ENCODE measurements at regions not wholly inside any gene's neighbourhood (a gene's known extent, or its start where the extent isn't known, plus 50 kb on each side); places are given as distances from the start of the nearest gene placed in this dataset.
A peak's percentile ranks its signal among the peaks of the same experiment; 100 is the strongest.
"Not testable (repeated sequence)": the region's sequence is repeated elsewhere in the genome, so short reads cannot be mapped to it uniquely, and the experiment has no call there.

GRCh38 chr22:49691256-49691655 is 136.4 kb downstream of the BRD1 start:
- DNase-seq (no peak), ATAC-seq (replicated peaks) (no peak)
- no peak overlapping the region for H3K27ac Mint-ChIP-seq
- H3K4me3 Mint-ChIP-seq, result no peak overlapping the region
- peaks cover 0 to 2% of the 10 kb centered on the region in 2 donors for H3K4me1 Mint-ChIP-seq
- H3K9me3 Mint-ChIP-seq, result peaks cover 0 to 1% of the 10 kb centered on the region in 2 donors
- no peaks in the 10 kb centered on the region for H3K36me3 Mint-ChIP-seq
- peaks cover 42 to 47% of the 10 kb centered on the region in 2 donors for H3K27me3 Mint-ChIP-seq

GRCh38 chr22:49690454-49690853 is 137.2 kb downstream of the BRD1 start:
- Mint-ChIP-seq H3K9me3 (no peaks in the 10 kb centered on the region), H3K27ac (peak overlapping the region; percentile 42), H3K27me3 (peaks cover 42 to 50% of the 10 kb centered on the region in 2 donors)

GRCh38 chr22:49689858-49690257 is 137.8 kb downstream of the BRD1 start:
- ATAC-seq (replicated peaks), result no peak
- Mint-ChIP-seq H3K4me3 (no peak overlapping the region), H3K4me1 (peaks cover 0 to 2% of the 10 kb centered on the region in 2 donors), H3K27me3 (peaks cover 42 to 56% of the 10 kb centered on the region in 2 donors), H3K27ac (no peak overlapping the region), H3K9me3 (no peaks in the 10 kb centered on the region), H3K36me3 (no peaks in the 10 kb centered on the region)
- no peak for DNase-seq

More at GRCh38 chr22:49690454-49690853, 137.2 kb downstream of the BRD1 start:
- no peaks in the 10 kb centered on the region for H3K36me3 Mint-ChIP-seq
- H3K4me3 Mint-ChIP-seq, result no peak overlapping the region
- H3K4me1 Mint-ChIP-seq, result peaks cover 0 to 2% of the 10 kb centered on the region in 2 donors
- ATAC-seq (replicated peaks) (no peak), DNase-seq (no peak)

GRCh38 chr22:49689255-49689770 is 138.4 kb downstream of the BRD1 start:
- Mint-ChIP-seq H3K9me3 (no peaks in the 10 kb centered on the region), H3K4me3 (no peak overlapping the region), H3K36me3 (no peaks in the 10 kb centered on the region), H3K27ac (no peak overlapping the region), H3K27me3 (peaks cover 42 to 62% of the 10 kb centered on the region in 2 donors), H3K4me1 (peaks cover 0 to 2% of the 10 kb centered on the region in 2 donors)
- ATAC-seq (replicated peaks) (no peak), DNase-seq (no peak)

GRCh38 chr22:49688516-49689254 is 139.0 kb downstream of the BRD1 start:
- Mint-ChIP-seq H3K4me1 (peaks cover 0 to 2% of the 10 kb centered on the region in 2 donors), H3K27me3 (peaks cover 42 to 63% of the 10 kb centered on the region in 2 donors), H3K9me3 (no peaks in the 10 kb centered on the region), H3K36me3 (no peaks in the 10 kb centered on the region), H3K4me3 (no peak overlapping the region), H3K27ac (no peak overlapping the region)
- no peak for DNase-seq
- ATAC-seq (replicated peaks), result no peak

- Mint-ChIP-seq H3K27me3 (peaks cover 37 to 62% of the 10 kb centered on the region in 2 donors), H3K9me3 (no peaks in the 10 kb centered on the region), H3K4me3 (no peak overlapping the region), H3K4me1 (peaks cover 0 to 2% of the 10 kb centered on the region in 2 donors), H3K27ac (no peak overlapping the region), H3K36me3 (no peaks in the 10 kb centered on the region)
- DNase-seq (no peak), ATAC-seq (replicated peaks) (no peak)
Measured at GRCh38 chr22:49687786-49688515, 139.7 kb downstream of the BRD1 start.

- no peaks in the 10 kb centered on the region for H3K9me3 Mint-ChIP-seq
- H3K27me3 Mint-ChIP-seq, result peaks cover 35 to 60% of the 10 kb centered on the region in 2 donors
- no peaks in the 10 kb centered on the region for H3K36me3 Mint-ChIP-seq
- H3K4me1 Mint-ChIP-seq, result peaks cover 0 to 2% of the 10 kb centered on the region in 2 donors
- ATAC-seq (replicated peaks) (no peak), DNase-seq (no peak)
- H3K27ac Mint-ChIP-seq, result no peak overlapping the region
- H3K4me3 Mint-ChIP-seq, result no peak overlapping the region
Measured at GRCh38 chr22:49687333-49687732, 140.3 kb downstream of the BRD1 start.

GRCh38 chr22:49686495-49687219 is 141.0 kb downstream of the BRD1 start:
- no peak overlapping the region for H3K27ac Mint-ChIP-seq
- no peak for DNase-seq
- peaks cover 28 to 57% of the 10 kb centered on the region in 2 donors for H3K27me3 Mint-ChIP-seq
- no peaks in the 10 kb centered on the region for H3K36me3 Mint-ChIP-seq
- no peak for ATAC-seq (replicated peaks)
- peaks cover 0 to 2% of the 10 kb centered on the region in 2 donors for H3K4me1 Mint-ChIP-seq
- no peaks in the 10 kb centered on the region for H3K9me3 Mint-ChIP-seq
- no peak overlapping the region for H3K4me3 Mint-ChIP-seq

- no peak overlapping the region for H3K27ac Mint-ChIP-seq
- ATAC-seq (replicated peaks), result no peak
- peaks cover 0 to 2% of the 10 kb centered on the region in 2 donors for H3K4me1 Mint-ChIP-seq
- H3K36me3 Mint-ChIP-seq, result no peaks in the 10 kb centered on the region
- H3K4me3 Mint-ChIP-seq, result no peak overlapping the region
- no peak for DNase-seq
- H3K27me3 Mint-ChIP-seq, result peaks cover 24 to 48% of the 10 kb centered on the region in 2 donors
- no peaks in the 10 kb centered on the region for H3K9me3 Mint-ChIP-seq
Measured at GRCh38 chr22:49685686-49686085, 142.0 kb downstream of the BRD1 start.

GRCh38 chr22:49685116-49685515 is 142.6 kb downstream of the BRD1 start:
- no peak for ATAC-seq (replicated peaks)
- H3K27me3 Mint-ChIP-seq, result peaks cover 19 to 43% of the 10 kb centered on the region in 2 donors
- H3K4me1 Mint-ChIP-seq, result no peaks in the 10 kb centered on the region
- no peaks in the 10 kb centered on the region for H3K9me3 Mint-ChIP-seq
- no peak overlapping the region for H3K27ac Mint-ChIP-seq
- H3K4me3 Mint-ChIP-seq, result no peak overlapping the region
- no peak for DNase-seq
- H3K36me3 Mint-ChIP-seq, result no peaks in the 10 kb centered on the region

- ATAC-seq (replicated peaks) (no peak), DNase-seq (no peak)
- H3K27me3 Mint-ChIP-seq, result peaks cover 15 to 40% of the 10 kb centered on the region in 2 donors
- no peak overlapping the region for H3K4me3 Mint-ChIP-seq
- H3K9me3 Mint-ChIP-seq, result no peaks in the 10 kb centered on the region
- no peaks in the 10 kb centered on the region for H3K36me3 Mint-ChIP-seq
- H3K4me1 Mint-ChIP-seq, result peaks cover 0 to 6% of the 10 kb centered on the region in 2 donors
- H3K27ac Mint-ChIP-seq, result no peak overlapping the region
Measured at GRCh38 chr22:49683032-49683431, 144.6 kb downstream of the BRD1 start.

- H3K27ac Mint-ChIP-seq; H3K36me3 Mint-ChIP-seq; H3K9me3 Mint-ChIP-seq; H3K4me3 Mint-ChIP-seq; H3K4me1 Mint-ChIP-seq; ATAC-seq (replicated peaks); DNase-seq: not testable (repeated sequence)
- peaks cover 14 to 49% of the 10 kb centered on the region in 2 donors for H3K27me3 Mint-ChIP-seq
Measured at GRCh38 chr22:49680819-49681218, 146.9 kb downstream of the BRD1 start.

GRCh38 chr22:49678842-49679170 is 148.9 kb downstream of the BRD1 start:
- Mint-ChIP-seq H3K27me3 (peaks cover 23 to 50% of the 10 kb centered on the region in 2 donors), H3K9me3 (no peaks in the 10 kb centered on the region), H3K4me1 (peaks cover 0 to 6% of the 10 kb centered on the region in 2 donors), H3K4me3 (no peak overlapping the region), H3K27ac (no peak overlapping the region), H3K36me3 (no peaks in the 10 kb centered on the region)
- ATAC-seq (replicated peaks) (no peak), DNase-seq (no peak)

GRCh38 chr22:49678137-49678841 is 149.4 kb downstream of the BRD1 start:
- peaks cover 23 to 52% of the 10 kb centered on the region in 2 donors for H3K27me3 Mint-ChIP-seq

More at GRCh38 chr22:49678137-49678841, 149.4 kb downstream of the BRD1 start:
- H3K27ac Mint-ChIP-seq, result no peak overlapping the region
- no peak for DNase-seq
- H3K4me3 Mint-ChIP-seq, result no peak overlapping the region
- no peak for ATAC-seq (replicated peaks)
- H3K36me3 Mint-ChIP-seq, result no peaks in the 10 kb centered on the region
- H3K9me3 Mint-ChIP-seq, result no peaks in the 10 kb centered on the region
- peaks cover 0 to 6% of the 10 kb centered on the region in 2 donors for H3K4me1 Mint-ChIP-seq
